Stimulated activated CD4-positive, alpha-beta T cell treated with anti-CD3 and anti-CD28 coated beads, Interleukin-1b, Interleukin-23, amount 100 ng/mL, for 48 hours (primary cell): ENCODE measurements at regions not wholly inside any gene's neighbourhood (a gene's known extent, or its start where the extent isn't known, plus 50 kb on each side); places are given as distances from the start of the nearest gene placed in this dataset.
"Not testable (repeated sequence)": the region's sequence is repeated elsewhere in the genome, so short reads cannot be mapped to it uniquely, and the experiment has no call there.

Source experiments
- DNase-seq: peaks from one replicate; pipeline ENCODE4 v3.0.0-alpha.2; 2020

DNA sequence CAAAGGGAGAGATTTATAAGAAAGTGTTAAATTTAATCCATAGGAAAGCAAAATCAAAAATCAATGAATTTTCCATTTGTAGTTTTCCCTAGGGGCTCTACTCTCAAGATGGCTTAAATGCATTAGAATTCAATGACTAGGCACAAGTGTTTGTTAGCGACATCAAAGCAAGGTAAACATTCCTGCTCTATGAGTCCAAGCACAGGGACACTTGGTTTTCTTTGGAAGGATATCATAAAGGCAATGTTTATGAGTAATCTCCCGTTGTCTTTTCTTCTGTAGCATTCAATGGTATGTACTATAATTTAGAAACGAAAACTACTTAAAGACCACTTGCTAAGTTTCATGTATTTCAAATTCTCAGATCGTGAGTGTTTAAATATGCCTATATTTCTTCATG lies 54.8 kb upstream of the ZNF717 start:
- DNase-seq, result not testable (repeated sequence)

DNA sequence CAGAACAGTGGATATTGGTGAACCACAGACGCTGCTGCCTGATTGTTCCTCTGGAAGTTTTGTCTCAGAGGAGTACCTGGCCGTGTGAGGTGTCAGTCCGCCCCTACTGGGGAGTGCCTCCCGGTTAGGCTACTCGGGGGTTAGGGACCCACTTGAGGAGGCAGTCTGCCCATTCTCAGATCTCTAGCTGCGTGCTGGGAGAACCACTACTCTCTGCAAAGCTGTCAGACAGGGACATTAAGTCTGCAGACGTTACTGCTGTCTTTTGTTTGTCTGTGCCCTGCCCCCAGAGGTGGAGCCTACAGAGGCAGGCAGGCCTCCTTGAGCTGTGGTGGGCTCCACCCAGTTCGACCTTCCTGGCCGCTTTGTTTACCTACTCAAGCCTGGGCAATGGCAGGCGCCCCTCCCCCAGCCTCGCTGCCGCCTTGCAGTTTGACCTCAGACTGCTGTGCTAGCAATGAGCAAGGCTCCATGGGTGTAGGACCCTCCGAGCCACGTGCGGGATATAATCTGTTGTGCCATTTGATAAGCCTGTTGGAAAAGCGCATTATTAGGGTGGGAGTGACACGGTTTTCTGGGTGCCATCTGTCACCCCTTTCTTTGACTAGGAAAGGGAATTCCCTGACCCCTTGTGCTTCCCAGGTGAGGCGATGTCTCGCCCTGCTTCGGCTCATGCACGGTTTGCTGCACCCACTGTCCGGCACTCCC lies 65.1 kb upstream of the ZNF717 start:
- not testable (repeated sequence) for DNase-seq

DNA sequence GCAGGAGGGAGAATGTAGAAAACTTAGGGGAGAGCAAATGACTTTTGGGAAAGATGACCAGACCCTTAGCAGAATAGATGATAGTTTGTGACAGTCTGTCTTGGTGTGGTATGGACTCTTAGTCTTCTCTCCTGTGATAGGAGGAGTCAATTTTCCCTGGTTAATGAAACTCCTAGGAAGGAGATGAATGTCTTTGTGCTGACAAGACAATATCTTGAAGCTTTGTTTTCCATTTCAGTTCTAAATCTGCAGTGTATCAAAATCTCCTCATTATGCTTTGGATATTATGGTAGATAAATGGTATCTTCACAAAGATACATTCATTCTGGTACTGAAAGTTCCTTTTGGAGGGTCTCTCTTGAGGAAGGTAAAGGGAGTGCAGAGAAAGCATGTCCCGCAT lies 77.8 kb upstream of the ZNF717 start:
- no peak for DNase-seq

DNA sequence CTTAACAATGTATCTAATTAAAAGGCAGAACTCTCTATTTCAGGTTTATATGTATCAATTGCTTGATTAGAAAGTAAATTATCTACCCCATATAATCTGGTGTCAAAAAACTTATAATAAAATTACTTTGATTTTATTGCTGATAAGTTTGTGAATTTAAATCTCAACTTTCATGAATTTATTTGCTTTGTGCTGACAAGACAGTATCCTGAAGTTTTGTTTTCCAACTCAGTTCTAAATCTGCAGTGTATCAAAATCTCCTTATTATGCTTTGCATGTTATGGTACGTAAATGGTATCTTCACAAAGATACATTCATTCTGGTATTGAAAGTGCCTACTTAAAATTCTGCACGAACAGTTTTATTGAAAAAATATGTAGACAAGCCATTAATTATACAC lies 78.5 kb upstream of the ZNF717 start:
- DNase-seq, result no peak

DNA sequence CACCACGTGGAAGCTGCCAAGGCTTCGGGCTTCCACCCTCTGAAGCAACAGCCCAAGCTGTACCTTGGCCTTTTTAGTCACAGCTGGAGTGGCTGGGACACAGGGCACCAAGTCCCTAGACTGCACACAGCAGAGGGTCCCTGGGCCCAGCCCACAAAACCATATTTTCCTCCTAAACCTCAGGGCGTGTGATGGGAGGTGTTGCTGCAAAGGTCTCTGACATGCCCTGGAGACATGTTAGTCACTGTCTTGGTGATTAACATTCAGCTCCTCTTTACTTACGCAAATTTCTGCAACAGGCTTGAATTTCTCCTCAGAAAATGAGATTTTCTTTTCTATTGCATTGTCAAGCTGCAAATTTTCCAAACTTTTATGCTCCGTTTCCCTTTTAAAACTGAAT lies 98.4 kb upstream of the ZNF717 start:
- not testable (repeated sequence) for DNase-seq

DNA sequence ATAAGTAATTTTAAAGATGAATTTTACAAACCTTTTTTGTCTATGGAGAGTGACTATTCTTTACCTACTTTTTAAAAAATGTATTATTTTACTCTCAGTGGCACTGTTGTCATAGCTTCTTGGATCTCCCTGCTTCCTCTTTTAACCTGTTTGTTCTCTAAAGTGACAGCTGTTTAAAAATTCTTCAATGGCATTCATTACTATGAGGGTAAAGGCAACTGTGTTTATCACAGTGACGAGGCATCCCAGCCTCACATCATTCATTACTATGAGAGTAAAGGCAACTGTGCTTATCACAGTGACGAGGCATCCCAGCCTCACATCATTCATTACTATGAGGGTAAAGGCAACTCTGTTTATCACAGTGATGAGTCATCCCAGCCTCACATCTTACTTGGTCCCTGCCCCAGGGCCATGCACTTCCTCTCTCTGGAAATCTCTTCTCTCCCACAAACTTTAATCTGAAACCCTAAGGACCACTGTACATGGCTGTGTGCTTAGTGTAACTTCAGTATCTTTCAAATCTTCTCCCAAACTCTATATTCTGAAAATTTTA lies 101.7 kb upstream of the ZNF717 start:
- no peak for DNase-seq

DNA sequence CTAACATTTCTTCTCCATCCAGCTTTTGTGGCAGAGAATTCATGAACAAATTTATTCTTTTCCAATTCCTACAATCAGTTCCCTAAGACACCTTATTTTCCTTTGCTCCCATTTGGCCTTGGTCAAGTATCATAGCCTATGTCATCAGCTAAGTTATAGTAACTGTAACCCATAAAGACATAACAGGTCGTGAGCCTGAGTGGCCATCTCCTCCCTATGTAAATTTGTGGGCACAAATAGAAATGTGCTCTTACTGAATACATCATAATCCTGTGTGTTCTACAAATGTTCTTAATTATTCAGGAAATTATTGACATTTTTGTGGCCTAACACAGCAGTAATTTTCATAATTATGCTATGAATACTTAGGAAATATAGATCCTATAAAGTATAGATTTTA lies 108.9 kb upstream of the ZNF717 start:
- DNase-seq, result no peak

DNA sequence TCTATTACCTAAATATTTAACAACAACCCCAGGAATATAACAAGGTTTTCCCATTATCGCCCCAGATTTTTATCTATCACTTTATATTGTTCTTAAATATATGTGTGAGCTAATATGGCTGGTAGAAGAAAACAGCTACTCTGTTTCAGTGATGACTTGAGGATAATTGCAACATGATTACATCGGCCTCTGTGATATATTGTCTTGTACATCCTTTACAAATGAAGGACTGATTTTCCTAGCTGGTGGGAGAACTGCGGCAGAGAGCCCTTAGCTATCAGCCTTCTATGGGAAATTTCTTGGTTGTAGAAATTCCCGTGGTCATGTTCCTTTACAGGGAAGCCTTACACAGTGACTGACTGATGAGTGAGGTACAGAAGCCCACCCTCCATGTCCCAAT lies 110.9 kb upstream of the ZNF717 start:
- no peak for DNase-seq

DNA sequence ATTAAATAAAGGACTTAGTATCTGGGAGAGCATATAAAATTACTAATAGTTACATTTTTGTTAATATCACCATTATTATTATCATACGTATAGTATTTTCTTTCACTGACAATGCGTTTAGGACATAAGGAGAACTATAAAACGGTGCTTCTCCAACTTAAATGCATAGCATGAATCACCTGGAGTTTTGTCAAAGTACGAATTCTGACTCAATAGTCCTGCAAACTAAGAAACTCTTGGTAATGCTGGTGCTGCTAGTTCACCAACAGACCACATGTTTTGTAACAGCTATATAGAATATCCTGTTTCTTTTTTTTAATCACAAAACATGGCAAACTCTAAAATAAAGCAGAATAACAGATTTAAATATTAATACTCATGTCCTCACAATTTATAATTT lies 116.1 kb upstream of the ZNF717 start:
- not testable (repeated sequence) for DNase-seq

DNA sequence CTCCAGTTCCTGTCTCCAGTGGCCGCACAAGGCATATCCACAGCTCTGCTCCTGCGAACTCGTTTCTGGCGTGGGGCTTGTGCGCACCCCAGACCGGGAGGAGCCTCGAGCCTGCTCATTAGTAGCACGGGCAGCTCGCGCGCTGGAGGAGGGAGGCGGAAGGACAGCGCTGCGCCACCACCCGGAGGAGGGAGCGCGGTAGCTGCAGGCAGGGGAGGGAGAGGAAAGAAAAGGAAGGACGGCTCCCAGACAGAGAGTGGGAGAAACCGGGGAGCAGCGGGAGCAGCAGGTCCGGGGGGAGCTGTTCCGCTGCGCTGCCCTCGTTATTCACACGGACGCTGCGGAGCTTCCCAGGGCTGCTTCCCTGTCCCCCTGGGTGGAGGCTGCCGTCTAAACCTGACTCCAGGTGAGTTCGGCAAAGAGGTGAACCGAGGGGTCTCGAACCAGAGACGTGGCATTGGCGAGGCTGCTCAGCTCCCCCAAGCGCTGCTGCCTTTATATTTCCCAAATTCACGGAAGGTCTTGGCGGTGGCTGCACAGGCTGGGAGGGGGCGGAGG lies 121.3 kb upstream of the ZNF717 start:
- no peak for DNase-seq

DNA sequence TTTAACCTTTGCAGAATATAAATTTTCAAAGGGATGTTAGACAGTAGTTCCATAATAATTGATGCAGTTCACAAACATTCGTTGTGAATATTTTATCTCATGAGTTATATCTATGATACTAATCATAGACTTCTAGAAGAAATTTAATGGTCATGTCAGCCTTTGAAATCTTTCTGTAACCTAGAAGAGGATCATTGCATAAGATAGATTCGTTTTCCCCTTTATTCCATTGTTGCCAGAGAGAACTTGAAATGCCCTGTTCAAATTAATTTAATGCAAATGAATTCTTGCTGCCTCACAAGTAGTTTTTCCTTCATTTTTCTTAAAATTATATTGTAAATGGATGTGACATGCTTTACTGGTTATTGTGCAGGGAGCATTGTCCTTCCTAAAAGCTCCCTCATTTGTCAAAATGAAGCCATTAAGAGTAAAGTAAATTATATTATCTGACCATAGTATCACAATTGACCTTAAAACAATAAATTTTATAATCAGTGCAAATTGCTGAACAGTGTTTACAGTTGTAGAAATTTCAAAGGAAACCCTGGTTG lies 128.5 kb upstream of the ZNF717 start:
- no peak for DNase-seq

DNA sequence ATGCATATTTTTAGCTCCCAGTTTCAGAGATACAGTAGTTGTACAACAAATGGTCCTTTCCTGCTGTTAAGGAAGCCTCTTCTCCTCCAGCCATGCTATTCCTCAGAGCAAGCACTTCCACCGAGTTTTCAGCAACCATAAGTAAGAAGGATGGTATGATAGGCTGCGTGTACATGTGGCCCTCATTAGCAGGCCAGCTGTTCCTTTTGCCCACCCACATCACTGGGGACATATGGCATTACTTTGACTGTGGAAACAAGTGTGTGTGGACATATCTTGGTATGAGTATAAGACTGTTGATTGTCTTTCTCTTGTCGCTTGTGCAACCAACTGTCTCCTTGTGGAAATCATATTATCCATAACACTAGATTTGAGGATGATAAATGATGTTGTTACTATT lies 129.4 kb upstream of the ZNF717 start:
- not testable (repeated sequence) for DNase-seq

DNA sequence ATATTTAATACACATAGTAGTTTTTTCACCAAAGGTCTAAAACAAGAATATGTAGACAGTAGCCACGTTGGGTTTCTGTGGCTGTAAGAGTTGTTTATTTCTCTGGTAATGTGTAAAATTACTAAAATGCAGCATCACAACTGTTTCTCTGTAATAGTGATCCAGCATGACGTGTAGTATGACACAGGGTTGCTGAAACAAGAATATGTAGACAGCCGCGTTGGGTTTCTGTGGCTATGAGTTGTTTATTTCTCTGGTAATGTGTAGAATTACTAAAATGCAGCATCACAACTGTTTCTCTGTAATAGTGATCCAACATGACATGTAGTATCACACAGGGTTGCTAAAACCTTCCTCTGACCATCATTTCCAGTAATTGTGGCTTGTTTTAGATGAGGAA lies 153.6 kb upstream of the ZNF717 start:
- no peak for DNase-seq

DNA sequence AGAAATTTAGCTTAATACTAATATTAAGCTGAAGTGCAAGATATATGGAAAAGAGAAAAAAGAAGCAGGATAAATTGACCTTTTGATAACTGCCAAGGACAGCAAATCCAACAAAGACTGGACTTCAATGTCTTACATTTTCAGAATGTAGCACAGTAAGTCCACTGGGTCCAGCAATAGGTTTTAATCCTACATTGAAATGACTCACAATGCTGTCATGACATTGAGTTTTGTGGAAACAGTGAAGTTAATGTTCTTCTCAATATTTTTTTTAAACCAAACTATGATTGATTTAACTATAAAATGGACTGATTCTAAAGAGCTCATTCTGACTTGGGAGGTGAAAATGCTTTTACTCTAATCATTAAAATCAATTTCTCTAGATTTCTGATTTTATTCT lies 166.6 kb upstream of the ZNF717 start:
- no peak for DNase-seq

DNA sequence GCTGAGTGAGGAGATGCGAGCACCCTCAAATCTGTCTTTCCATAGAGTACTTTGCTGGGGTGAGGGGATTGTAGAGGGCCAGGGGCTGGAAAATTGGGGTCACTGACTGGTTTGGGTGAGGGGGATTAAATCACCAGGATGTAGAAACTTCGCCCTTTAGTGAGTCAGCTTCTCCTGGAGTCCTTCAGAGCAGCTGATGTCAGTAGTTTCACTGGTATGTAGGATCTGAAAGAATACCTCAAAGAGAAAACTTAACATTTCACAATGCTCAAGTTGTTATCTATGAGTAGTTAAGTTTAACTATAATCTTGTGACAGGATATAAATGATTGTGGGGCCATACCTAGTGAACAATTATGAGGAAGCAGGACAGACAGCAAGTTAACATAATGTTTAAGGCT lies 174.7 kb upstream of the ZNF717 start:
- not testable (repeated sequence) for DNase-seq

DNA sequence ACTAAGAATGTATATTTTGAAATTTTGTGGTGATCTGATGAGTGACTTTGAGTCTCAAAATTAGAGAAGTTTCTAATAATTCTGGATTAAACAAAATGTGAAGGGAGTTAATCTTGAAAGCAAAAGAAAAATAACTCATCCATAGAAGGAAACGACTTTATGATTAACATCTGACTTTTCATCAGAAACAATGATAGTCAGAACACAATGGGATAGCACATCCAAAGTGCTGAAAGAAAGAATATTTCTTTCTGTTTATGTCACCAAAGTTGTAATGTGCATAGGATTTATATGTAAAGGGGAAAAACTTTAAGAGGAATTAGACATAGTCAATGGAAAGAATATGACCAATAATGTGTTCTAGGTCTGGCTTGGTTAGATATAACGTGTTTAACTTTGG lies 176.7 kb upstream of the ZNF717 start:
- not testable (repeated sequence) for DNase-seq

DNA sequence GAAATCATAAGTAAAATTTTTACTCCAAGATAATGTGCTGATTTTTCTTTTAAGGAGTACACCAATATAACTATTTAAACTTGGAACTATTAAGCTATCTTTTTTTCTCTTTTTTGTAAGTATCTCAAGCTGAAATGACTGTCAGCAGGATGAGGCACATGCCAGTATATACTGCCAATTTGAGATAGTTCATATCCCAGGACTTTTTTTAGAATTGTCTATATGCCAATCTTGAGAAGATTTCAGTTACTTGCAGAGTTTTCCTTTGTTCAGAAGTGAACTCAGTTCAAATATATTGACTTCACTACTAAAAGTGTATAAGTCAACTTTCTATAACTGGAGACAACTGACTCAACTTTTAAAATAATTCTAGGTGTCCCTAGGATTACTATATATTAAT lies 181.7 kb upstream of the ZNF717 start:
- no peak for DNase-seq

DNA sequence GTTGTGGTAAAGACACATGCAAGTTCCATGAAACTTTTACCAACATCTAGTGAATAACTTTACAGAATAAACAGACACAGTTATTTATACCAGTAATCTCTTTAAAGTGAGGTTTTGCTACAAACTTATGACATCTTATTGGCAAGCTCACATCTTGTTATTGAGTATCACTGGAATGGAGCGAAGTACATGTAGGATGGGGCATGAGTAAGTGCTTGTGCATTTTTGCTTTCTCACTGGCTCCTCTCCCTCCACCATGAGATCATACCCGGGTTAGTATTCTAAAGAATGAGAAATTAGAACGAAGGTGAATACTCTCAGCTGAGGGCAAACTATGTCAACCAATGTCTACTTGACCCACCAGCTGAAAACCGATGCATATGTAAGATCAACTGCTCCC lies 193.3 kb upstream of the ZNF717 start:
- no peak for DNase-seq

DNA sequence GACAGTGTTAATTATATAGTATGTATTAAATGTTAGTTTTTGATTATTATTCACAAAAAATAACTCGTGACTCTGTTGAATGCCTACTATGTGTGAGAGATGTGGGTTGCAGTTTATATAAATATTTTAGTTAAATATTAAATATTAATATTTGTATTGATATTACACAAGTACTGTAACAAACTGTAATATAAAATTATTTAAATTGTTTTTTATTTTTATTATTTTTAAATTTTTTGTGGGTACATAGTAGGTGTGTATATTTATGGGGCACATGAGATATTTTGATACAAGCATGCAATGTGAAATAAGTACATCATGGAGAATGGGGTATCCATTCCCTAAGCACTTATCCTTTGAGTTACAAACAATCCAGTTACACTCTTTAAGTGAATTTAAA lies 196.1 kb upstream of the ZNF717 start:
- DNase-seq, result no peak

DNA sequence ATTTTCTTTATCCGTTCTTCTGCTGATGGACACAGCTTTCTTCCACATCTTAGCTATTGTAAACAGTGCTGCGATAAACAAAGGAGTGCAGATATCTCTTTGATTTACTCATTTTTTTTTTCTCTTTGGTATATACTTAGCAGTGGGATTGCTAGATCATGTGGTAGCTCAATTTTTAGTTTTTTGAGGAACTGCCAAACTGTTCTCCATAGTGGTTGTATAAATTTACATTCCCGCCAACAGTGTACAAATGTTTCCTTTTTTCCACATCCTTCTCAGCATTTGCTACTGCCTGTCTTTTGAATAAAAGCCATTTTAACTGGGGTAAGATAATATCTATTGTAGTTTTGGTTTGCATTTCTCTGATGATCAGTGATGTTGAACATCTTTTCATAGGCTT lies 196.8 kb upstream of the ZNF717 start:
- no peak for DNase-seq

DNA sequence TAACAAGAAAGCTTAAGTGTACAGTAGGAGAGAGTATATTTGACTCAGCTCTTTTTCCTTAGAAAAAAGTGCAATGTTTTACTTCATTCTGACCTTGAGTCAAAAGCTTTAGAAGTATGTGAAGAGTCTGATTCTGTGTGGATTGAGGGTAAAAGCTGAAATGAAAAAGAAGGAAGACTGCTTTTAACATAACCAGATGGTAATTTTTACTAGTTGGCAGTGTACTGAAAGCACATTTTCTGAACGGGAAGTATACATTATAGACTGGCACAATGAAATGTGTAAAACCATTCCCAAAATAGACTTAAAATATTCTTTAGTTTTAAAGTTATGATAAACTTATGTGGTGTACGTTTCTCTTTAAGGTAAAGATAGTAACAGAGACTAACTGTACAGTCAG lies 197.8 kb upstream of the ZNF717 start:
- no peak for DNase-seq

DNA sequence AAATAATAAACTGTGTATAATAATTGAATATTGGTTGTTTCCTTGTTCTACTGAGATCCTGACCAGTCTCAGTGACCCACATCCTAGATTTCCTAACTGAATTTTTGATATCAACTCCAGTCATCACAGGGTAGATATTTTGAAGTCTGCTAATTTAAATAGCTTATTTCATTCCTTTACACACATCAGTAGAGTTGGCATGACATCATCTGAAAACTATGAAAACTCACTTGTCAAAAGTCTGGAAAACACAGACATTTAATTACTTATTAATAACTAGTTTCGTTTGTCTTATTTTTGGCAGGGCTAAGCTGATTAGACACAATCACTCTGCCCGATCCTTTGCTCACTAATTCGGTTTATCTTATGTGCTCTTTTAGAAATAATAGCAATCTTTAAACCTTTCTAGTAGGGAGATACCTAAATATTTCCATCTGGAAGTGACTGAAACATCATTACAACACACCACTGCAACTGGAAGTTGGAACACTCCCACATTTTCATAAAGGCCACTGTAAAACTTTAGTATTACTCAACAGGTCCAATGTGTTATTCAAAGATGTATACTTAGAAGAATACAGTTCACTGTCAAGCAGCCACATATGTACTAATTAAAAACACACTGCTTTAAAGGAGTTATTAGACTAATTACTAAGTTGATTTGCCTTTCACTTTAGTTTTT lies 198.4 kb upstream of the ZNF717 start:
- no peak for DNase-seq

DNA sequence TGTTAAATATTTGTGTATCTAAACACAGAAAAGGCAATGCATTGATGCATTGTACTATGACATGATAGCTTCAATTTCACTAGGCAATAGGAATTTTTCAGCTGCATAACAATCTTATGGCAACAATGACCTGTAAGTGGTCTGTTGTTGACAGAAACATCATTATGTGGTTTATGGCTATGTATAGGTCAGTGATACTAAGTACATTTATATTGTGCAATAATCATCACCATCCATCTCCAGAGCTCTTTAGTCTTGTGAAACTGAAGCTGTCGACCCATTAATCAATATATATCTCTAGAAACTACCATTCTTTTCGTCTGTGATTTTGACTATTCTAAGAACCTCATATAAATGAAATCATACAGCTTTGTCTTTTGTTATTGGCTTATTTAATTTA lies 200.1 kb upstream of the ZNF717 start:
- no peak for DNase-seq

DNA sequence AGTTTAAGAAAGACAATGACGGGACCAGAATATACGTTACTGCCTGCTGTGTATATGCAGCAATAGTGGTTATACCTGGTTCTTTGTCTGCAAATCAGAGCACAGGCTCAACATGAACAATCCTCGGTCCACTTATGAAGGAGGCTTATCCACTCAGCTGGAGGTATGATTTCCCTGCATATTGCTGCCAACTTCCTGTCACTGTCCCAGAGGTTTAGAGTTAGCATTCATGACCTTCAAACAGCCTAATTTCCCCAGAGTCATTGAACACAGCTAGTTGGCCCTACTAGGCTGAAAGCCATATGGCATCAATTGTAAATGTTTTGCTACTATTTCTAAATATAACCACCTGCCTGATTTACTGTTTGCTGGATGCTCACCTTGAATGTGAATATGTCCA lies 224.9 kb upstream of the ZNF717 start:
- DNase-seq, result no peak
